GM21529 (cell line): ENCODE measurements at regions not wholly inside any gene's neighbourhood (a gene's known extent, or its start where the extent isn't known, plus 50 kb on each side); places are given as distances from the start of the nearest gene placed in this dataset.

Experiments used
- ATAC-seq: cut with Tn5 transposase; IDR thresholded peaks from one replicate; pipeline ENCODE4 v1.9.1; 2021; ENCODE audit not compliant: unreplicated experiment

- ATAC-seq, result no peak
Measured at GRCh38 chr2:67851956-67852824, 210.6 kb downstream of the C1D start.

- ATAC-seq, result no peak
Measured at GRCh38 chr2:67854103-67854743, 208.6 kb downstream of the C1D start.

GRCh38 chr2:67854798-67855197 is 208.0 kb downstream of the C1D start:
- no peak for ATAC-seq

GRCh38 chr2:67856866-67857265 is 205.9 kb downstream of the C1D start:
- no peak for ATAC-seq

- no peak for ATAC-seq
Measured at GRCh38 chr2:67857836-67858235, 205.0 kb downstream of the C1D start.

- ATAC-seq, result no peak
Measured at GRCh38 chr2:67858886-67859285, 203.9 kb downstream of the C1D start.

- no peak for ATAC-seq
Measured at GRCh38 chr2:67865917-67866316, 196.9 kb downstream of the C1D start.

- no peak for ATAC-seq
Measured at GRCh38 chr2:67867735-67868134, 195.1 kb downstream of the C1D start.

GRCh38 chr2:67871686-67872412 is 191.0 kb downstream of the C1D start:
- ATAC-seq, result no peak

- ATAC-seq, result no peak
Measured at GRCh38 chr2:67872481-67872880, 190.3 kb downstream of the C1D start.

- no peak for ATAC-seq
Measured at GRCh38 chr2:67873916-67874315, 188.9 kb downstream of the C1D start.

- no peak for ATAC-seq
Measured at GRCh38 chr2:67876176-67876575, 186.6 kb downstream of the C1D start.

- ATAC-seq, result no peak
Measured at GRCh38 chr2:67877301-67877700, 185.5 kb downstream of the C1D start.

- no peak for ATAC-seq
Measured at GRCh38 chr2:67878743-67879142, 184.1 kb downstream of the C1D start.

GRCh38 chr2:67879586-67880290 is 183.1 kb downstream of the C1D start:
- ATAC-seq, result no peak

- no peak for ATAC-seq
Measured at GRCh38 chr2:67880291-67880761, 182.5 kb downstream of the C1D start.

GRCh38 chr2:67881816-67882215 is 181.0 kb downstream of the C1D start:
- no peak for ATAC-seq

- no peak for ATAC-seq
Measured at GRCh38 chr2:67883316-67884087, 179.3 kb downstream of the C1D start.

GRCh38 chr2:67888351-67889005 is 174.3 kb downstream of the C1D start:
- ATAC-seq, result no peak

GRCh38 chr2:67889056-67889455 is 173.7 kb downstream of the C1D start:
- no peak for ATAC-seq
